DND-41 (cell line): ENCODE measurements at regions not wholly inside any gene's neighbourhood (a gene's known extent, or its start where the extent isn't known, plus 50 kb on each side); places are given as distances from the start of the nearest gene placed in this dataset.

Source experiments
- CTCF ChIP-seq: IDR thresholded peaks from 2 replicates; pipeline ENCODE4 v1.5.1; 2012; ENCODE audit warnings: borderline replicate concordance, low read length, moderate library complexity, mild to moderate bottlenecking; ENCODE audit not compliant: poor library complexity, severe bottlenecking; ENCODE audit errors: extremely low read depth
- EZH2 ChIP-seq: IDR thresholded peaks from 3 replicates; pipeline ENCODE4 v1.6.1; 2012; ENCODE audit warnings: borderline replicate concordance, low read depth, mild to moderate bottlenecking, moderate library complexity, low read length, inconsistent platforms; ENCODE audit not compliant: severe bottlenecking

- TF ChIP-seq CTCF (no peak), EZH2 (no peak)
Measured at GRCh38 chr6:14353281-14353680, 235.7 kb downstream of the CD83 start.
